NCI-H1105 treated with DMSO at 0.1 percent for 48 hours (cell line): ENCODE measurements at regions not wholly inside any gene's neighbourhood (a gene's known extent, or its start where the extent isn't known, plus 50 kb on each side); places are given as distances from the start of the nearest gene placed in this dataset.

Experiments used
- DNase-seq: peaks from one replicate; lab custom pipeline; 2025; lab: John Stamatoyannopoulos, UW

GRCh38 chr2:188922191-188922590 lies 52.0 kb upstream of the COL3A1 start:
- DNase-seq = no peak
